Keratinocyte (primary cell): ENCODE measurements at regions not wholly inside any gene's neighbourhood (a gene's known extent, or its start where the extent isn't known, plus 50 kb on each side); places are given as distances from the start of the nearest gene placed in this dataset.

Experiments used
- DNase-seq: peaks from one replicate; pipeline ENCODE4 v3.0.0-alpha.2; 2011; ENCODE audit warnings: low read depth, missing footprints, low spot score
- FAIRE-seq: peaks from 2 replicates; lab custom pipeline; 2011; peaks lifted over from hg19 to GRCh38; lab: Jason Lieb, UNC
- H2AFZ ChIP-seq: 2 replicates; pipeline ENCODE4 v1.6.0; 2012; ENCODE audit warnings: low read length, control low read depth, inconsistent platforms; ENCODE audit not compliant: control insufficient read depth
- H3K27ac ChIP-seq: 2 replicates; pipeline ENCODE4 v1.5.1; 2011; ENCODE audit warnings: low read length; ENCODE audit not compliant: control insufficient read depth, insufficient read depth
- H3K27me3 ChIP-seq: 3 replicates; pipeline ENCODE4 v1.6.0; 2011; ENCODE audit warnings: low read length; ENCODE audit not compliant: control insufficient read depth, insufficient read depth; ENCODE audit errors: extremely low read depth
- H3K36me3 ChIP-seq, 2 experiments: 2 replicates in 1 of 2; 3 replicates in 1 of 2; pipeline ENCODE4 v1.5.1; 2011; ENCODE audit warnings: low read length in 2 of 2, mild to moderate bottlenecking in 1 of 2; ENCODE audit not compliant: control insufficient read depth in 2 of 2, insufficient read depth in 2 of 2; ENCODE audit errors: extremely low read depth in 1 of 2
- H3K4me1 ChIP-seq: 3 replicates; pipeline ENCODE4 v1.5.1; 2011; ENCODE audit warnings: low read length; ENCODE audit not compliant: control insufficient read depth, insufficient read depth; ENCODE audit errors: extremely low read depth
- H3K4me2 ChIP-seq: 3 replicates; pipeline ENCODE4 v1.6.0; 2011; ENCODE audit warnings: low read depth, low read length; ENCODE audit not compliant: control insufficient read depth, insufficient read depth; ENCODE audit errors: extremely low read depth
- H3K4me3 ChIP-seq, 3 experiments: fragments of 200-600 bp in 1 of 3; sonication (generic) in 1 of 3; 2 replicates in 2 of 3; 3 replicates in 1 of 3; pipeline ENCODE4 v1.5.1; 2011 to 2016; ENCODE audit warnings: low read length in 3 of 3, mild to moderate bottlenecking in 3 of 3, control low read depth in 2 of 3, inconsistent platforms in 1 of 3, low read depth in 1 of 3, mixed read lengths in 1 of 3, mixed run types in 1 of 3, moderate library complexity in 1 of 3; ENCODE audit not compliant: control insufficient read depth in 2 of 3, insufficient read depth in 2 of 3; ENCODE audit errors: extremely low read depth in 1 of 3
- H3K79me2 ChIP-seq: 2 replicates; pipeline ENCODE4 v1.6.0; 2012; ENCODE audit warnings: low read length; ENCODE audit not compliant: control insufficient read depth, insufficient read depth
- H3K9ac ChIP-seq: 3 replicates; pipeline ENCODE4 v1.6.0; 2011; ENCODE audit warnings: low read length; ENCODE audit not compliant: control insufficient read depth, insufficient read depth; ENCODE audit errors: extremely low read depth
- H3K9me1 ChIP-seq: 3 replicates; pipeline ENCODE4 v1.6.0; 2011; ENCODE audit warnings: low read length; ENCODE audit not compliant: control insufficient read depth, insufficient read depth; ENCODE audit errors: extremely low read depth
- H3K9me3 ChIP-seq: 2 replicates; pipeline ENCODE4 v1.5.1; 2012; ENCODE audit warnings: low read depth, low read length; ENCODE audit not compliant: control insufficient read depth
- H4K20me1 ChIP-seq: 3 replicates; pipeline ENCODE4 v1.6.0; 2011; ENCODE audit warnings: low read length; ENCODE audit not compliant: control insufficient read depth, insufficient read depth; ENCODE audit errors: extremely low read depth
- EZH2 ChIP-seq: IDR thresholded peaks from one replicate; pipeline ENCODE4 v1.6.1; 2012; ENCODE audit warnings: inconsistent platforms, mild to moderate bottlenecking, low read length, moderate library complexity
- dilution Hi-C: fragments of 300-500 bp; cut with MboI; formaldehyde crosslinking; loops from one replicate; pipeline ENCODE4 v1.7.0; 2020; ENCODE audit warnings: low sequenced_read_pairs; ENCODE audit not compliant: extremely low pct_ligation_motif_present
- TF ChIP-seq, protein P1 (sequence below), 3 experiments: IDR thresholded peaks in 1 of 3; conservative IDR thresholded peaks in 1 of 3; optimal IDR thresholded peaks in 1 of 3; 2 replicates in 2 of 3; 3 replicates in 1 of 3; pipeline versions ENCODE3 to v1.5.1; 2011; ENCODE audit warnings: low read length in 3 of 3, mild to moderate bottlenecking in 3 of 3, moderate library complexity in 2 of 3, control low read depth in 1 of 3, inconsistent platforms in 1 of 3; ENCODE audit not compliant: insufficient read depth in 2 of 3; ENCODE audit errors: extremely low read depth in 1 of 3

DNA sequence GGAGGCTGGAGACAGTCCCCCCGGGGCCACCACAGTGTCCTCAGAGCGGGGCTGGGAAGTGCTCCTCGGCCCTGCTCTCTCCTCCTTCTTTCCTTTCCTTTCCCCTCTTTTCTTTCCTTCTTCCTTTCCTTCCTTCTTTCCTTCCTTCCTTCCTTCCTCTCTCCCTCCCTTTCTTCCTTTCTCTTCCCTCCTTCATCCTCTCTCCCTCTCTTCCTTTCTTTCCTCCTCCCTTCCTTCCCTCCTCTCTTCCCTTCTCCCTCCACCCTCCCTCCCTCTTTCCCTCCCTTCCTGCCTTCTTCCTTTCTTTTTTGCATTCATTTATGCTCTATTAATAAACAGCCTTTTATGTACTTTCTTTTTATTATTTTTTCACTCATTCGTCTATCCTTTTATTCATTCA, 127.1 kb upstream of the TCERG1L start:
- Histone ChIP-seq H4K20me1 (no peaks in the 10 kb centered on the region), H3K4me2 (no peak overlapping the region), H3K9ac (no peak overlapping the region), H3K36me3 (no peaks in the 10 kb centered on the region), H3K27ac (no peak overlapping the region), H3K9me3 (no peaks in the 10 kb centered on the region), H3K27me3 (no peaks in the 10 kb centered on the region), H2AFZ (no peak overlapping the region), H3K4me3 (no peak overlapping the region), H3K9me1 (no peaks in the 10 kb centered on the region), H3K79me2 (no peaks in the 10 kb centered on the region), H3K4me1 (no peaks in the 10 kb centered on the region)
- TF ChIP-seq EZH2: no peak
- TF ChIP-seq, protein P1, sequence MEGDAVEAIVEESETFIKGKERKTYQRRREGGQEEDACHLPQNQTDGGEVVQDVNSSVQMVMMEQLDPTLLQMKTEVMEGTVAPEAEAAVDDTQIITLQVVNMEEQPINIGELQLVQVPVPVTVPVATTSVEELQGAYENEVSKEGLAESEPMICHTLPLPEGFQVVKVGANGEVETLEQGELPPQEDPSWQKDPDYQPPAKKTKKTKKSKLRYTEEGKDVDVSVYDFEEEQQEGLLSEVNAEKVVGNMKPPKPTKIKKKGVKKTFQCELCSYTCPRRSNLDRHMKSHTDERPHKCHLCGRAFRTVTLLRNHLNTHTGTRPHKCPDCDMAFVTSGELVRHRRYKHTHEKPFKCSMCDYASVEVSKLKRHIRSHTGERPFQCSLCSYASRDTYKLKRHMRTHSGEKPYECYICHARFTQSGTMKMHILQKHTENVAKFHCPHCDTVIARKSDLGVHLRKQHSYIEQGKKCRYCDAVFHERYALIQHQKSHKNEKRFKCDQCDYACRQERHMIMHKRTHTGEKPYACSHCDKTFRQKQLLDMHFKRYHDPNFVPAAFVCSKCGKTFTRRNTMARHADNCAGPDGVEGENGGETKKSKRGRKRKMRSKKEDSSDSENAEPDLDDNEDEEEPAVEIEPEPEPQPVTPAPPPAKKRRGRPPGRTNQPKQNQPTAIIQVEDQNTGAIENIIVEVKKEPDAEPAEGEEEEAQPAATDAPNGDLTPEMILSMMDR (optimal IDR thresholded peaks at IDR 0.05 in 1 of 3, IDR thresholded peaks at IDR 0.05 in 1 of 3, conservative IDR thresholded peaks at IDR 0.05 in 1 of 3; ENCODE audit: extremely low read depth in 1 of 3, insufficient read depth in 2 of 3, low read length in 3 of 3): no peak
- DNase-seq: no peak
- dilution Hi-C loops: no loop called here
- FAIRE-seq: no peak

DNA sequence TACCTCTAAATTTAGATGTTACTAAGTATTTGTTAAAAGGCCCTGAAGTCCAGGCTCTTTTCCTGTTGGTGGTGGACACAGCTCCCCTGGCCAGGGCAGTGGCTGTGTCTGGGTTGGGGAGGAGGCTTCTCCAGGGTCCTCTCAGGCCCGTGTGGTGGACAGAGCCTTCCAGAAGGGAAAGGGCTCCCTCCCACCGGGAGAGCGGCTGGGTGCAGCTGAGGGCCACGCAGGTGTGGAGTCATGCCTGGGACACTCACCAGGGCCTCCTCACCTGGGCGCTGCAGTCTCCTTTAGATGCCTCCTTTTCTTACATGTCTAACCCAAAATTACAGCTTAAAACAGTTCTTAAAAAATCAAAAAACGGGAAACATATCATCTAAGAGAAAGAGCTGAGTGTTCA, 128.2 kb upstream of the TCERG1L start:
- H3K9me3 ChIP-seq: no peaks in the 10 kb centered on the region
- H3K79me2 ChIP-seq: no peaks in the 10 kb centered on the region
- H3K9me1 ChIP-seq: no peaks in the 10 kb centered on the region
- H2AFZ ChIP-seq: no peak overlapping the region
- no peaks in the 10 kb centered on the region for H3K4me1 ChIP-seq
- H3K4me2 ChIP-seq: no peak overlapping the region
- no peaks in the 10 kb centered on the region for H3K27me3 ChIP-seq
- no peak overlapping the region for H3K27ac ChIP-seq
- TF ChIP-seq, protein P1 (optimal IDR thresholded peaks at IDR 0.05 in 1 of 3, IDR thresholded peaks at IDR 0.05 in 1 of 3, conservative IDR thresholded peaks at IDR 0.05 in 1 of 3; ENCODE audit: extremely low read depth in 1 of 3, insufficient read depth in 2 of 3, low read length in 3 of 3): no peak
- TF ChIP-seq EZH2: no peak
- dilution Hi-C loops: no loop called here
- no peaks in the 10 kb centered on the region for H3K36me3 ChIP-seq
- no peak overlapping the region for H3K4me3 ChIP-seq
- no peak for FAIRE-seq
- no peaks in the 10 kb centered on the region for H4K20me1 ChIP-seq
- DNase-seq: no peak
- no peak overlapping the region for H3K9ac ChIP-seq
